ENCODE measurements at regions not wholly inside any gene's neighbourhood (a gene's known extent, or its start where the extent isn't known, plus 50 kb on each side); places are given as distances from the start of the nearest gene placed in this dataset.

- ChIA-PET CTCF (no interaction called here), POLR2A (no interaction called here)
- DNase-seq (ENCODE audit: extremely low spot score): no peak
- TF ChIP-seq PKNOX1 (IDR thresholded peaks at IDR 0.05): no peak
Observed at GRCh38 chr13:97534540-97534939, 100.6 kb downstream of the RAP2A start.

- ChIA-PET POLR2A (no interaction called here), CTCF (no interaction called here)
- no peak for DNase-seq (ENCODE audit: extremely low spot score)
- TF ChIP-seq HDGF (IDR thresholded peaks at IDR 0.05; ENCODE audit: borderline replicate concordance) (no peak), FOXK2 (IDR thresholded peaks at IDR 0.05) (no peak), CTBP1 (IDR thresholded peaks at IDR 0.05; ENCODE audit: borderline replicate concordance) (no peak), SUZ12 (IDR thresholded peaks at IDR 0.05) (no peak), L3MBTL2 (conservative IDR thresholded peaks at IDR 0.05) (no peak), FOXM1 (IDR thresholded peaks at IDR 0.05; ENCODE audit: borderline replicate concordance) (no peak), ARNT (IDR thresholded peaks at IDR 0.05) (no peak), SP1 (IDR thresholded peaks at IDR 0.05) (no peak), LEF1 (IDR thresholded peaks at IDR 0.05; ENCODE audit: borderline replicate concordance) (no peak), ELF4 (IDR thresholded peaks at IDR 0.05) (no peak), NFRKB (IDR thresholded peaks at IDR 0.05) (no peak)
Observed at GRCh38 chr13:97535614-97536013, 101.6 kb downstream of the RAP2A start.

GRCh38 chr13:97537110-97537509, 103.1 kb downstream of the RAP2A start:
- TF ChIP-seq TARDBP (IDR thresholded peaks at IDR 0.05) (no peak), LEF1 (IDR thresholded peaks at IDR 0.05; ENCODE audit: borderline replicate concordance) (no peak), PKNOX1 (IDR thresholded peaks at IDR 0.05) (no peak)
- DNase-seq (ENCODE audit: extremely low spot score): no peak
- ChIA-PET POLR2A (no interaction called here), CTCF (no interaction called here)

GRCh38 chr13:97538203-97538602, 104.2 kb downstream of the RAP2A start:
- TF ChIP-seq ARNT (IDR thresholded peaks at IDR 0.05) (no peak), FOXK2 (IDR thresholded peaks at IDR 0.05) (no peak), HDGF (IDR thresholded peaks at IDR 0.05; ENCODE audit: borderline replicate concordance) (no peak), LEF1 (IDR thresholded peaks at IDR 0.05; ENCODE audit: borderline replicate concordance) (no peak), TARDBP (IDR thresholded peaks at IDR 0.05) (no peak), FOXA1 (IDR thresholded peaks at IDR 0.05) (no peak), FOXM1 (IDR thresholded peaks at IDR 0.05; ENCODE audit: borderline replicate concordance) (no peak), SUZ12 (IDR thresholded peaks at IDR 0.05) (no peak), NFRKB (IDR thresholded peaks at IDR 0.05) (no peak), BHLHE40 (IDR thresholded peaks at IDR 0.05; ENCODE audit: borderline replicate concordance) (no peak)
- ChIA-PET POLR2A (no interaction called here), CTCF (no interaction called here)
- DNase-seq (ENCODE audit: extremely low spot score): no peak

- TF ChIP-seq HDGF (IDR thresholded peaks at IDR 0.05; ENCODE audit: borderline replicate concordance) (no peak), TARDBP (IDR thresholded peaks at IDR 0.05) (no peak), PKNOX1 (IDR thresholded peaks at IDR 0.05) (no peak), ELF4 (IDR thresholded peaks at IDR 0.05) (no peak), ARNT (IDR thresholded peaks at IDR 0.05) (no peak), LEF1 (IDR thresholded peaks at IDR 0.05; ENCODE audit: borderline replicate concordance) (no peak), FOXA1 (IDR thresholded peaks at IDR 0.05) (no peak), CTBP1 (IDR thresholded peaks at IDR 0.05; ENCODE audit: borderline replicate concordance) (no peak), NFRKB (IDR thresholded peaks at IDR 0.05) (no peak), BHLHE40 (IDR thresholded peaks at IDR 0.05; ENCODE audit: borderline replicate concordance) (no peak), FOXM1 (IDR thresholded peaks at IDR 0.05; ENCODE audit: borderline replicate concordance) (no peak), SUZ12 (IDR thresholded peaks at IDR 0.05) (no peak), ZNF384 (IDR thresholded peaks at IDR 0.05) (no peak)
- CTCF ChIA-PET: no interaction called here
- POLR2A ChIA-PET: no interaction called here
- DNase-seq (ENCODE audit: extremely low spot score): no peak
Observed at GRCh38 chr13:97539651-97540610, 106.0 kb downstream of the RAP2A start.

GRCh38 chr13:97540696-97541095, 106.7 kb downstream of the RAP2A start:
- ChIA-PET POLR2A (no interaction called here), CTCF (no interaction called here)
- TF ChIP-seq ARNT (IDR thresholded peaks at IDR 0.05) (no peak), ELF4 (IDR thresholded peaks at IDR 0.05) (no peak), NFRKB (IDR thresholded peaks at IDR 0.05) (no peak), TARDBP (IDR thresholded peaks at IDR 0.05) (no peak), CTBP1 (IDR thresholded peaks at IDR 0.05; ENCODE audit: borderline replicate concordance) (no peak), FOXM1 (IDR thresholded peaks at IDR 0.05; ENCODE audit: borderline replicate concordance) (no peak), HDGF (IDR thresholded peaks at IDR 0.05; ENCODE audit: borderline replicate concordance) (no peak), FOXK2 (IDR thresholded peaks at IDR 0.05) (no peak), L3MBTL2 (conservative IDR thresholded peaks at IDR 0.05) (no peak), SUZ12 (IDR thresholded peaks at IDR 0.05) (no peak), ZNF384 (IDR thresholded peaks at IDR 0.05) (no peak)
- no peak for DNase-seq (ENCODE audit: extremely low spot score)
